Ramos (cell line): ENCODE measurements at regions not wholly inside any gene's neighbourhood (a gene's known extent, or its start where the extent isn't known, plus 50 kb on each side); places are given as distances from the start of the nearest gene placed in this dataset.

Source experiments
- in situ Hi-C: fragments of 300-500 bp; cut with MboI; formaldehyde crosslinking; loops from one replicate; pipeline ENCODE4 v1.14.3; 2022; ENCODE audit warnings: low sequenced_read_pairs; ENCODE audit not compliant: unreplicated experiment

DNA sequence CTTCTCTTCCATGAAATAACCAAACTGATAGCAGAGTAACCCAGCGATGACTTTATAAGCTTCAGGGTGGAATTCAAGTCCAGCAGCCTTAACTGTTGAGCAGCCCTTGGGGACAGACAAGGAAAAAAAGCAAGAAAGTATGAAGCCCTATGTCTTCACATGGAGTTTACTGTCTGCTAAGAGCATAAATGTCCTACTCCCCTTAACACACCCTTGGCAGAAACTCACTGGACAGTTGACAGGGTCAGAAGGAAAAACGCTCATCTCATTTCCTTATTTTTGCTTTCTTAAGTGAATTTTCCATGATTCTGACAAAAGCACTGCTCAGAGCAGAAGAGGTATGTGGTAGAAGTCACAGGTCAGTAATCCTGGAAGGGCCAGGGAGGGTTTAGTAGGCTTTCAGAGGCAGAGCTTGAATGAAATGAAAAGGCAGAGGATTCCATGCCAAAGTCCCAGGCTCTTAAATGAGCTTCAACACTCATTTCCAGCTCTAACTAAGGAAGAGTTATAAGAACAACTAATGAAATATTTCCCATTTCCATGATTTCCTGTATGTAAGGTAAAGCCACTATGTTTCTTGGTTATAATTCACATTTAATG, 683.3 kb upstream of the KLHL29 start:
- in situ Hi-C loops: no loop called here

GRCh38 chr2:22703286-22703920, 681.6 kb upstream of the KLHL29 start:
- in situ Hi-C loops: no loop called here

- in situ Hi-C loops: no loop called here
Measured at GRCh38 chr2:22719396-22719795, 665.6 kb upstream of the KLHL29 start.

- in situ Hi-C loops: no loop called here
Measured at GRCh38 chr2:22729466-22729865, 655.5 kb upstream of the KLHL29 start.

DNA sequence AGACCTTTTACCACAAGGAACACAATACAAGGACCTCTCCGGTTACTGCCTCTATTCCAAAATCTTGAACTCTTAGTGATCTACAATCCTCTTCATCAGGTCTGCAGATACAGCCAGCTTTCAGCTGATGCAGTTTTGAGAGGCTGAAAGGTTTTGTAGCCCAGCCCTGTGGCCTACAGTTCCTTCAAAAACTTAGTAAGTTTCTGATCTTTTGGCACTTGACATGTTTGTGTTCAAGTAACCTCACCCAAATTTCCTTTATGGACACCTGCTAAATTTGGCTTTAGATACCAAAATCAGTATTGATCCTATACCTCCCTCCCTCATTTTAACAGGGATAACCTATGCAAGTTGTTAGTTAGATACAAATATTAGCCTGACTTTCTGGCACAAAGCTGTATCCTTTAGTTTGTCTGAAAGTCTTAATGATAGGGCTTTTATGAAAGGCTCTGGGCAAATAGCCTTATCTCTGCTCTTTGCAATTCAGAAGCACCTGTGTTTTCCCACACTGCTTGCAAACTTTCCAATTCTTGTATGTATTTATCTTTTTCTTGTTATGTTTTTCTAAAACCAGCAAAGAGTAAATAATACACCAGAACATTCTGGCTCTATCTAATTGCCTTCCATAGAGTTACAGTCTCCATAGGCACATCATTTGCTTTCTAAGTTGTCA, 650.5 kb upstream of the KLHL29 start:
- in situ Hi-C loops: no loop called here

GRCh38 chr2:22737144-22737543, 647.8 kb upstream of the KLHL29 start:
- in situ Hi-C loops: no loop called here

DNA sequence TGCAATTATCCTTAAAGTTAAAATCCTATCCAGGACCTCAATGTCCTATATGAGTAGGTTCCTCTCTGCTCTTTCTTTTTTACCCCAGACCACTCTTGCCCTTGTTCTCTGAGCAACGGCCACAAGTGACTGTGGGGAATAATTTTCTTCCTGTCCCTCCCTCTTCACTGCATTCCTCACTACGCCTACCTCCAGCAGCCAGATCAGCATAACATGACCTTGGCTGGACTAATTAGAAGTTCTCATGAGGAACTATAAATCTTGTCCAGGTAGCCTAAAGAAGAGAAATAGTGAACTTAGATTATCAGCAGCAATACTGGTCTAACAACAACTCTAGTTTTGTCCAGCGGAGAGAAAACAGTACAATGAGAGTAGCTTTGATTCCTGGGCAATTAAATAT, 643.8 kb upstream of the KLHL29 start:
- in situ Hi-C loops: no loop called here

GRCh38 chr2:22748909-22749308, 636.1 kb upstream of the KLHL29 start:
- in situ Hi-C loops: no loop called here

DNA sequence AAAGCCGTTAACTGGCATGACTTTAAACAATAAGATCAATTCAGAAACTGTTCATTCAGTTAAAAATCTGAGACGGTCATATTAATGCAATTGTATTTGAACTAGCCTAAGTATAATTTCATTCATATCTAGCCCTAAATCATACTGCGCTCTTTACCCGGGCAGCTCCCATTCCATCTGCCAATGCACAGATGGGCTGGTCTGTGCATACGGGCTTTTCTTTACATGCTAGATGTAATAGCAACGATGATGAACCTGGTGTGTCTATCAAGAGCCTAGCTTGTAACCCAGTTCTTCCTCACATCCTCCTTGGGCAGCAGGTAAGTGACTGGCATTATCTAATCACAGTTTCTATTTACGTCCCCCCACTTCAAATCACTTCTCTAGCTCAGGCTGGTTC, 631.5 kb upstream of the KLHL29 start:
- in situ Hi-C loops: no loop called here

- in situ Hi-C loops: no loop called here
Measured at GRCh38 chr2:22756276-22757043, 628.5 kb upstream of the KLHL29 start.

DNA sequence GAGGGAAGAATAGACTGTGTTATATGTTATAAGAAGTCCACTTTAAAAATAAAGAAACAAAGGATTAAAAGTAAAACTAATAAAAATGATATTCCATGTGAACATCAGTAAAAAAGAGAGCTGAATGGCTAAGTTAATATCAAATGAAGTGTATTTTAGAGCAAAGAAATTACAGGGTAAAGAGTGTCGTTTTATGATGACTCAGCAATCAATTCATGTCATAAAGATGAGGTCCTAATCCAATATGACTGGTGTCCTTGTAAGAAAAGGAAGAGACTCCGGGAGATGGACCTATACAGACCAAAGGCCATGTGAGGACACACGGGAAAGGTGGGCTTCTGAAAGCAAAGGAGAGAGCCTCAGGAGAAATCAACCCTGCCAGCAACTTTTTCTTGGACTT, 615.5 kb upstream of the KLHL29 start:
- in situ Hi-C loops: no loop called here

DNA sequence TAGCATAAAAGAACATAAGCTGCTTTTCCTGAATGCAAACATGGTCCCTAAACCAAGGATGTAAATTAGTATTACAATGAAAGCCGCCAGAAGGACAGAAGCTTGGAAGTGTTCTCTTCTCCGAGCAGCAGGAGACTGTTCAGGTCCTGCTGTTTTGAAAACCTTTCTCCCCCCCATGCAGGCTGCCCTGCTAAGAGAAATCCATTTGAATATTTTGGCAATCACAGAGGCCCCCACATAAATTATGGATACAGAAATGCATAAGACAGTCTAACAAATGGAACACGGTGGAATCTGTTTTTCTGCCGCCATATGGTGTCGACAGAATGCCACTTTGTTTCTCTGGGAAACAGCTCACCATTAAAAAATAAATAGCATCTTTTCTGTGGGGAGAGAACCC, 600.4 kb upstream of the KLHL29 start:
- in situ Hi-C loops: no loop called here

DNA sequence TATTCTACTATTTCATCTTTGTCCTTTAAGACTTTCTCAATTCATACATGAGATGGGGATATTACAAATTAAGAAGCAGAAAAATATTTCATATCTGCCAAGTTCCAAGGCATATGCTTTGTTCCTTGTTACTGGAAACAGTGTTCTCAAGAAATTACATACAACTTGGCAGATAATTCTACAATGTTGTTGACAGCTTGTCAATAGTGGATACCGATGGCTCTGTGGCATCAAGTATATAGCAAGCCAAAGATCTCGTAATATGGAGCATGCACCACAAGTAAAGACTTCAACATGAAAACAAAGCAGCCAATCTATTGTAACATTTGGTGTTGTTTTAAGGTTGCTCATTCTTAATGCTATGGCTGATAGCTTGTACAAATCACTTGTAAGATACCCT, 598.2 kb upstream of the KLHL29 start:
- in situ Hi-C loops: no loop called here

- in situ Hi-C loops: no loop called here
Measured at GRCh38 chr2:22787745-22788144, 597.2 kb upstream of the KLHL29 start.

- in situ Hi-C loops: no loop called here
Measured at GRCh38 chr2:22788749-22789327, 596.1 kb upstream of the KLHL29 start.

DNA sequence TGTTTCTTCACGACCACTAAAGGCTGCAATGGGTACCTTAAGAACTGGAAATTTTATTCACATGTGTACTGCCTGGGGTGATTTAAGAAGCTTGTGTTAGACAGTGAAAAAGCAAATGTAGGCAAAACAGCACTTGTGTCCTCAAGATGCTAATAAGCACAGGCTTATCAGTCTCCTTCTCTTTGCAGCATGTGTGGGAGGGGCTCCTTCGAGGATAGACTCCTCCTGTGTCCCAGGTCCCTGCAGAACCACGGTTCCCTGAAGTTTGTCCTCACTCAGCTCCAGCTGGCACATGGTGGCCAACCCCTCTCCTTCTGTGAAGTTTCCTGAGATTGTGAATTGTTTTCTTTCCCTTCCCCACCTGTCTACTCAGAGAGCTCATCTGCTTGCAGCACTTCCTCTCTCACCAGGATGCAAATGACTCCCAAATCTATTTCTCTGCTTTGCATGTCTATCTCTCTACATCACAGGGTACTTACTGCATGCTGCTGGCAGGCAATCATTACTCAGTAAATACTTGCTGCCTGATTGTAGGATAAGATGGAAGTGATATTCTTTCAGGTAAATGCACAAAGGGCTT, 589.6 kb upstream of the KLHL29 start:
- in situ Hi-C loops: no loop called here

DNA sequence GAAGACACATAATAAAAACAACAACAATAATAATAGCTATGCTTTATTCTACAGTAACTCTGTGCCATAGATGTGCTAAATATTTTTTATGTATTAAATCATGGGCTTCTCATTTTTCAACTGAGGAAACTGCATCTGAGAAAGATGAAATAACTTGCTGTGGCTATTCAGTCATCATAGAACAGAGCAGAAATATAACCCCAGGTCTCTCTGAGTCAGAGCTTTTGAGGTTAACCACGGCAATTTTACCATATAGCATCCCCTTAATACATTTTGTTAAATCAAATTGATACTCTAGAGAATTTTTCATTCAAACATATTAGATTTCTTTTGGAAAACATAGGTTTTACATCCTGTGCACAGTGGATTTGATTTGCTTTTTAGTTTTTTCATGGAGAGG, 586.6 kb upstream of the KLHL29 start:
- in situ Hi-C loops: no loop called here

DNA sequence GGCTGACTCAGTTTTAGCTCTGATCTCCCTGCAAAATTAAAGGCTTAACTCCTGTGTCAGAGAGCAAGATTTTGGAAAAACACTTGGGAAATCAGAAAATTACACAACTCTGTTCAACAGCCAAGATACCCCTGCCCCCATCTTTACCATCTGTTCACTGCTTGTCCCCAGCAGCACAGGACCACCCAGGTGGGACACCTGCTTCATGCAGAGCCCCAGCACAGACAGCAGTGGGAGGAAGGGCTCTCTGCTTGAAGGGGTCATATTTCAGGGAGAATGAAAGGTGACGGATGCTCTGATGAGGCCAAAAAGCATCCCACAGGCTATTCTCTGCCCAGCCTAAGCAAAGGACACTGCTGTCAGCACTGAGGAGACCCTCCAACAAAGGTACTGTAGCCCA, 584.6 kb upstream of the KLHL29 start:
- in situ Hi-C loops: no loop called here

DNA sequence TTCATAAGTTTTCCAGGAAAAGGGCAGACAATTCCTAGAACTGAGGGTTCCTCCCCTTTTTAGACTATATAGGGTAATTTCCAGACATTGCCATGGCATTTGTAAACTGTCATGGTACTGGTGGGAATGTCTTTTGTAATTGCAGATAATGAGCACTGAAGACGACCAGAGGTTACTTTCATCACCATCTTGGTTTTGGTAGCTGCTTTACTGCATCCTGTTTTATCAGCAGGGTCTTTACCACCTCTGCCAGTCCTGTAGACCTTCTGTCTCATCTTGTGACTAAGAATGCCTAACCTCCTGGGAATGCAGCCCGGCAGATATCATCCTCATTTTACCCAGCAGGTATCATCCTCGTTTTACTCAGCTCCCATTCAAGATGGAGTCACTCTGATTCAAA, 583.9 kb upstream of the KLHL29 start:
- in situ Hi-C loops: no loop called here

DNA sequence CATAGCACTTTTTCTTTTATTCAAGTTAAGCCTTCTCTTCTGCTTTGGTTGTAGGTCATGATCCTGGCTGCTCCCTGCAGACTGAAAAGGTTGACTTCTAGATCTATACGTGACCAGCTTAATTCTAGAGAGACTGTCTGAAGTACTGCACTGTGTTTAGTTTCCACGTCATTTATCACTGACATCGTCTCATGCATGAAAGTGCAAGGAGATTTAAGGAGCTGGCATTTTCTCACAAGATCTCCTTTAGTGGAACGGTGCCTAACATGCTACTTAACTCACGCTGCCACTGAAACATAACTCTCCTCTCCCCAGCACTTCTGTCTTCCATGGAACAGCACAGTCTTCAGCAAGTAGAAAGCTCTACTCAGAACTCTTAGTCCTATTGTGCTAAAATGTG, 583.0 kb upstream of the KLHL29 start:
- in situ Hi-C loops: no loop called here
